ENCODE measurements at regions not wholly inside any gene's neighbourhood (a gene's known extent, or its start where the extent isn't known, plus 50 kb on each side); places are given as distances from the start of the nearest gene placed in this dataset.

DNA sequence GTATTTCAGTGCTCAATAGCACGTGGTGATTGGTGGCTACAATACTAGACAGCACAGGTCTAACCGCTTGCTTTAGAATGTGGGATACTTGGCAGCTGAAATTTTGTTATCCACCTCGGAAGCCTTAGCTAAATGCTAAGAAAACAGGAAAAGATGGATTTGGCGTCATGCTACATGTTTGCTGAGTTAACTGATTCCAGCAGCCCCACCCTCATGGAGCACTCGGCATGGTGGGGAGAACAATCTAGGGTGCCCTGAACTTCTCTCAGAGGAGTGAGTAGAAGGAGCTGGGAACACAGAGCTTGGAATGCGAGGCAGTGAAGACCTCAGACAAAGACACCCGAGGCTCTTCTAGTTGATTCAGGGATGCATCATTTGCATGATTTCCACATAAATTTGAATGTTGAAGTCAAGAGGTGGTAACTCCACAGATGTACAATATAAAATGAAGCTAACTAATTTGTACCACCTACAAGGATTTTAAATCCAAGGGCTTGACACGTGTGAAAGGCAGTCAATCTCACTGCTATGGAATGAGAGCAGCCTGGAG lies 145.1 kb upstream of the FSTL4 start:
- Histone ChIP-seq H3F3A (ENCODE audit: control insufficient read depth, insufficient read depth) (no peaks in the 10 kb centered on the region), H3K4me3 (ENCODE audit: low read length) (no peak overlapping the region), H3K27ac (ENCODE audit: low read depth, low read length) (no peak overlapping the region), H3K9me2 (replicated peaks; ENCODE audit: control insufficient read depth, low read length) (no peaks in the 10 kb centered on the region), H3K79me2 (ENCODE audit: control insufficient read depth, low read length) (no peaks in the 10 kb centered on the region), H4K20me1 (ENCODE audit: control insufficient read depth, insufficient read depth, low read depth, low read length) (no peaks in the 10 kb centered on the region), H3K36me3 (ENCODE audit: control insufficient read depth, low read length) (no peaks in the 10 kb centered on the region), H3K27me3 (ENCODE audit: control insufficient read depth, low read length) (peaks cover 7% of the 10 kb centered on the region), H3K9me3 (ENCODE audit: control insufficient read depth, insufficient read depth, low read length) (no peaks in the 10 kb centered on the region), H3K4me2 (ENCODE audit: low read length) (no peak overlapping the region), H3K4me1 (ENCODE audit: control insufficient read depth, low read length) (no peaks in the 10 kb centered on the region)
- no peak for TF ChIP-seq EZH2phosphoT487 (IDR thresholded peaks at IDR 0.05; ENCODE audit: borderline replicate concordance, low read length)
- TF ChIP-seq, protein P1, sequence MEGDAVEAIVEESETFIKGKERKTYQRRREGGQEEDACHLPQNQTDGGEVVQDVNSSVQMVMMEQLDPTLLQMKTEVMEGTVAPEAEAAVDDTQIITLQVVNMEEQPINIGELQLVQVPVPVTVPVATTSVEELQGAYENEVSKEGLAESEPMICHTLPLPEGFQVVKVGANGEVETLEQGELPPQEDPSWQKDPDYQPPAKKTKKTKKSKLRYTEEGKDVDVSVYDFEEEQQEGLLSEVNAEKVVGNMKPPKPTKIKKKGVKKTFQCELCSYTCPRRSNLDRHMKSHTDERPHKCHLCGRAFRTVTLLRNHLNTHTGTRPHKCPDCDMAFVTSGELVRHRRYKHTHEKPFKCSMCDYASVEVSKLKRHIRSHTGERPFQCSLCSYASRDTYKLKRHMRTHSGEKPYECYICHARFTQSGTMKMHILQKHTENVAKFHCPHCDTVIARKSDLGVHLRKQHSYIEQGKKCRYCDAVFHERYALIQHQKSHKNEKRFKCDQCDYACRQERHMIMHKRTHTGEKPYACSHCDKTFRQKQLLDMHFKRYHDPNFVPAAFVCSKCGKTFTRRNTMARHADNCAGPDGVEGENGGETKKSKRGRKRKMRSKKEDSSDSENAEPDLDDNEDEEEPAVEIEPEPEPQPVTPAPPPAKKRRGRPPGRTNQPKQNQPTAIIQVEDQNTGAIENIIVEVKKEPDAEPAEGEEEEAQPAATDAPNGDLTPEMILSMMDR (IDR thresholded peaks at IDR 0.05; ENCODE audit: low read depth, low read length, poor library complexity, severe bottlenecking) = no peak

DNA sequence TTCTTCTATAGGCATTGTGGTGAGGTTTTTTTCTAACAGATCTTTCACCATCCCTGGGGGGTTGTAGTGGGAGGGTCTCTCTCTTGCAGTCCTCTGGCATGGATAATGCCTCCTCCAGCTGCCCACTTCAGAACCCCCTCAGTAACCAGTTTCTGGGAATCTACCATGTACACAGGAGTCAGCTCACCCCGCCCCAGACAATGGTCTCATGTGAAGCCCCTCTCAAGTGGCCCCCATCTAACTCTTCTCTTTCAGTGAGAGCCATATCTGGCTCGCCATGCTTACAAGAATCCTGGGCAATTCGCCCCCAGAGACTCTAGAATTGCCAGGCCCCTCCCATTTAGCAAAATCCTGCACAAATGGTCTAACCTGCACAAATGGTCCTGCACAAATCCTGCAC lies 144.4 kb upstream of the FSTL4 start:
- Histone ChIP-seq H3K27me3 (ENCODE audit: control insufficient read depth, low read length) (peaks cover 7% of the 10 kb centered on the region), H3K9me3 (ENCODE audit: control insufficient read depth, insufficient read depth, low read length) (no peaks in the 10 kb centered on the region), H3K9me2 (replicated peaks; ENCODE audit: control insufficient read depth, low read length) (no peaks in the 10 kb centered on the region), H3K4me2 (ENCODE audit: low read length) (no peak overlapping the region), H3K27ac (ENCODE audit: low read depth, low read length) (no peak overlapping the region), H3F3A (ENCODE audit: control insufficient read depth, insufficient read depth) (no peaks in the 10 kb centered on the region), H3K36me3 (ENCODE audit: control insufficient read depth, low read length) (no peaks in the 10 kb centered on the region), H3K4me1 (ENCODE audit: control insufficient read depth, low read length) (no peaks in the 10 kb centered on the region), H3K4me3 (ENCODE audit: low read length) (no peak overlapping the region), H3K79me2 (ENCODE audit: control insufficient read depth, low read length) (no peaks in the 10 kb centered on the region), H4K20me1 (ENCODE audit: control insufficient read depth, insufficient read depth, low read depth, low read length) (no peaks in the 10 kb centered on the region)
- TF ChIP-seq, protein P1 (IDR thresholded peaks at IDR 0.05; ENCODE audit: low read depth, low read length, poor library complexity, severe bottlenecking) = no peak
- no peak for TF ChIP-seq EZH2phosphoT487 (IDR thresholded peaks at IDR 0.05; ENCODE audit: borderline replicate concordance, low read length)

DNA sequence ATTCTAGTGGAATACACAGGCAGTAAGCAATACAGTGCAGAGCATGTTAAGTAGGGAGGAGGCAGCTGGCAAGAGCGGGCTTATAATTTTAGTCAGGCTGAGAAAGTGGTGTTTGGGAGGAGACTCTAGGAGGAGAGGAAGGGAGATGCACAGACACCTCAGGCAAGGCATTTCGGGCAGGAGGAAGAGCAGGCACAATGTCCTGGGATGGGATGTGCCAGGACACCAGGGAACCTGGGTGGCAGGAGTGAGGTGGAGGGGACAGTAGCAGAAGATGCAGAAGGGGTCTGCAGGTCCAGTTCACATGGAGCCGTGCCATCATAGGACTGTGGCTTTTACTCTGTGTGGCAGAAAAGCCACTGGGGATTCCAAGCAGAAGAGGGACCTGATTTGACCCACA lies 143.7 kb upstream of the FSTL4 start:
- H3K9me2 ChIP-seq (replicated peaks; ENCODE audit: control insufficient read depth, low read length) = no peaks in the 10 kb centered on the region
- H3K4me2 ChIP-seq (ENCODE audit: low read length) = no peak overlapping the region
- H3K27me3 ChIP-seq (ENCODE audit: control insufficient read depth, low read length) = peaks cover 7% of the 10 kb centered on the region
- H3K79me2 ChIP-seq (ENCODE audit: control insufficient read depth, low read length) = no peaks in the 10 kb centered on the region
- no peak overlapping the region for H3K4me3 ChIP-seq (ENCODE audit: low read length)
- TF ChIP-seq, protein P1 (IDR thresholded peaks at IDR 0.05; ENCODE audit: low read depth, low read length, poor library complexity, severe bottlenecking) = no peak
- TF ChIP-seq EZH2phosphoT487 (IDR thresholded peaks at IDR 0.05; ENCODE audit: borderline replicate concordance, low read length) = no peak
- no peak overlapping the region for H3K27ac ChIP-seq (ENCODE audit: low read depth, low read length)
- H3K9me3 ChIP-seq (ENCODE audit: control insufficient read depth, insufficient read depth, low read length) = no peaks in the 10 kb centered on the region
- H3K36me3 ChIP-seq (ENCODE audit: control insufficient read depth, low read length) = no peaks in the 10 kb centered on the region
- H3K4me1 ChIP-seq (ENCODE audit: control insufficient read depth, low read length) = no peaks in the 10 kb centered on the region
- no peaks in the 10 kb centered on the region for H4K20me1 ChIP-seq (ENCODE audit: control insufficient read depth, insufficient read depth, low read depth, low read length)
- no peaks in the 10 kb centered on the region for H3F3A ChIP-seq (ENCODE audit: control insufficient read depth, insufficient read depth)
